Caco-2 (cell line): ENCODE measurements at regions not wholly inside any gene's neighbourhood (a gene's known extent, or its start where the extent isn't known, plus 50 kb on each side); places are given as distances from the start of the nearest gene placed in this dataset.

Experiments used
- BruUV-seq: library from RNA; stranded (reverse); fragments of 400-500 nt; replicated peaks from 2 replicates; lab custom pipeline; 2021; lab: Mats Ljungman, UMichigan
- CTCF ChIA-PET: fragments of 300-600 bp; sonication (Branson Sonifier 250); formaldehyde crosslinking; loops from one replicate; lab custom pipeline; 2022; ENCODE audit warnings: antibody characterized with exemption; lab: Charles Lee
- POLR2A ChIA-PET: fragments of 300-600 bp; sonication (Branson Sonifier 250); formaldehyde crosslinking; loops from one replicate; lab custom pipeline; 2022; ENCODE audit warnings: antibody characterized with exemption; lab: Charles Lee
- DNase-seq, 2 experiments: peaks; one replicate each; pipeline versions ENCODE4 v3.0.0 to v3.0.0-alpha.2; 2020 to 2022
- H3K27me3 ChIP-seq: replicated peaks from 2 replicates; pipeline ENCODE4 v1.6.0; 2011; ENCODE audit warnings: low read length; ENCODE audit not compliant: control insufficient read depth, insufficient read depth
- H3K36me3 ChIP-seq: 2 replicates; pipeline ENCODE4 v1.5.1; 2011; ENCODE audit warnings: low read length; ENCODE audit not compliant: control insufficient read depth, insufficient read depth
- H3K4me1 ChIP-seq: fragments of 250-450 bp; sonication (Bioruptor Pico); 2 replicates; pipeline ENCODE4 v1.5.1; 2020; ENCODE audit warnings: mild to moderate bottlenecking
- H3K4me3 ChIP-seq: 2 replicates; pipeline ENCODE4 v1.5.1; 2011; ENCODE audit warnings: low read depth, mild to moderate bottlenecking, control low read depth, low read length
- H3K9me3 ChIP-seq: fragments of 250-450 bp; sonication (Bioruptor Pico); 2 replicates; pipeline ENCODE4 v1.5.1; 2020; ENCODE audit warnings: mild to moderate bottlenecking, moderate library complexity
- H3K27ac Mint-ChIP-seq: one replicate; pipeline ENCODE4 v1.8.0; 2022; ENCODE audit warnings: mixed read lengths; ENCODE audit not compliant: unreplicated experiment
- H3K27me3 Mint-ChIP-seq: one replicate; pipeline ENCODE4 v1.8.0; 2022; ENCODE audit warnings: mixed read lengths; ENCODE audit not compliant: insufficient read depth, unreplicated experiment
- H3K36me3 Mint-ChIP-seq: one replicate; pipeline ENCODE4 v1.8.0; 2022; ENCODE audit warnings: mild to moderate bottlenecking, mixed read lengths; ENCODE audit not compliant: insufficient read depth, unreplicated experiment
- H3K4me1 Mint-ChIP-seq: one replicate; pipeline ENCODE4 v1.8.0; 2022; ENCODE audit warnings: low read depth, mixed read lengths; ENCODE audit not compliant: unreplicated experiment
- H3K4me3 Mint-ChIP-seq: one replicate; pipeline ENCODE4 v1.8.0; 2022; ENCODE audit warnings: mild to moderate bottlenecking, moderate library complexity, mixed read lengths; ENCODE audit not compliant: unreplicated experiment
- H3K9me3 Mint-ChIP-seq: one replicate; pipeline ENCODE4 v1.8.0; 2022; ENCODE audit warnings: mixed read lengths; ENCODE audit not compliant: unreplicated experiment
- CTCF ChIP-seq, 2 experiments: fragments of 200-600 bp in 1 of 2; IDR thresholded peaks; 1 replicate in 1 of 2; 2 replicates in 1 of 2; pipeline versions ENCODE4 v1.5.1 to v1.8.0; 2011 to 2022; ENCODE audit warnings: antibody characterized with exemption in 1 of 2, control low read depth in 1 of 2, inconsistent platforms in 1 of 2, low read depth in 1 of 2, low read length in 1 of 2, mild to moderate bottlenecking in 1 of 2, moderate library complexity in 1 of 2; ENCODE audit not compliant: insufficient read depth in 1 of 2, severe bottlenecking in 1 of 2, unreplicated experiment in 1 of 2
- intact Hi-C: fragments of 100-400 bp; cut with micrococcal nuclease; formaldehyde crosslinking; loops from one replicate; pipeline ENCODE4 v1.10.0; 2022; ENCODE audit not compliant: unreplicated experiment

GRCh38 chr5:14069021-14069420, 74.1 kb upstream of the TRIO start:
- Histone ChIP-seq H3K36me3 (no peaks in the 10 kb centered on the region), H3K9me3 (no peaks in the 10 kb centered on the region), H3K4me1 (no peaks in the 10 kb centered on the region), H3K27me3 (no peaks in the 10 kb centered on the region), H3K4me3 (no peak overlapping the region)
- no peaks in the 10 kb centered on the region for H3K36me3 Mint-ChIP-seq
- DNase-seq = no peak
- ChIA-PET POLR2A (no interaction called here), CTCF (no interaction called here)
- no peaks in the 10 kb centered on the region for H3K4me1 Mint-ChIP-seq
- no peaks in the 10 kb centered on the region for H3K27me3 Mint-ChIP-seq
- intact Hi-C loops = no loop called here
- no TSS peak for BruUV-seq
- H3K9me3 Mint-ChIP-seq = no peaks in the 10 kb centered on the region
- H3K4me3 Mint-ChIP-seq = no peak overlapping the region
- TF ChIP-seq CTCF (IDR thresholded peaks at IDR 0.05; ENCODE audit: insufficient read depth in 1 of 2, low read depth in 1 of 2, low read length in 1 of 2, severe bottlenecking in 1 of 2, unreplicated experiment in 1 of 2) = no peak
- no peak overlapping the region for H3K27ac Mint-ChIP-seq

GRCh38 chr5:14068136-14068535, 75.0 kb upstream of the TRIO start:
- intact Hi-C loops = no loop called here
- Mint-ChIP-seq H3K27me3 (no peaks in the 10 kb centered on the region), H3K4me1 (no peaks in the 10 kb centered on the region), H3K4me3 (no peak overlapping the region), H3K9me3 (no peaks in the 10 kb centered on the region), H3K36me3 (no peaks in the 10 kb centered on the region), H3K27ac (no peak overlapping the region)
- Histone ChIP-seq H3K27me3 (no peaks in the 10 kb centered on the region), H3K4me3 (no peak overlapping the region), H3K4me1 (no peaks in the 10 kb centered on the region), H3K9me3 (no peaks in the 10 kb centered on the region), H3K36me3 (no peaks in the 10 kb centered on the region)
- POLR2A ChIA-PET = no interaction called here
- no peak for TF ChIP-seq CTCF (IDR thresholded peaks at IDR 0.05; ENCODE audit: insufficient read depth in 1 of 2, low read depth in 1 of 2, low read length in 1 of 2, severe bottlenecking in 1 of 2, unreplicated experiment in 1 of 2)
- BruUV-seq = no TSS peak
- CTCF ChIA-PET = no interaction called here
- DNase-seq = no peak

GRCh38 chr5:14066326-14066725, 76.8 kb upstream of the TRIO start:
- H3K27me3 ChIP-seq = no peaks in the 10 kb centered on the region
- H3K36me3 Mint-ChIP-seq = no peaks in the 10 kb centered on the region
- no peak overlapping the region for H3K4me3 ChIP-seq
- BruUV-seq = no TSS peak
- no peaks in the 10 kb centered on the region for H3K27me3 Mint-ChIP-seq
- no peaks in the 10 kb centered on the region for H3K4me1 Mint-ChIP-seq
- H3K27ac Mint-ChIP-seq = no peak overlapping the region
- no peaks in the 10 kb centered on the region for H3K36me3 ChIP-seq
- DNase-seq = no peak
- no peak overlapping the region for H3K4me3 Mint-ChIP-seq
- no peaks in the 10 kb centered on the region for H3K9me3 ChIP-seq
- no peaks in the 10 kb centered on the region for H3K9me3 Mint-ChIP-seq
- no peak for TF ChIP-seq CTCF (IDR thresholded peaks at IDR 0.05; ENCODE audit: insufficient read depth in 1 of 2, low read depth in 1 of 2, low read length in 1 of 2, severe bottlenecking in 1 of 2, unreplicated experiment in 1 of 2)
- no peaks in the 10 kb centered on the region for H3K4me1 ChIP-seq
- ChIA-PET CTCF (no interaction called here), POLR2A (interaction anchor here (0.5 kb wide), 1 partner anchor 181 kb away, joined by 3 read pairs; no protein-coding TSS in a partner anchor)
- intact Hi-C loops = no loop called here
